ENCODE measurements at regions not wholly inside any gene's neighbourhood (a gene's known extent, or its start where the extent isn't known, plus 50 kb on each side); places are given as distances from the start of the nearest gene placed in this dataset.

- no peak for DNase-seq (ENCODE audit: extremely low spot score)
- ChIA-PET POLR2A (no interaction called here), CTCF (interaction anchor here (0.6 to 1.2 kb wide), 2 partner anchors 15 to 106 kb away, joined by 3 to 5 read pairs; no protein-coding TSS in a partner anchor)
- TF ChIP-seq ARNT (IDR thresholded peaks at IDR 0.05) (no peak), SUZ12 (IDR thresholded peaks at IDR 0.05) (no peak), PKNOX1 (IDR thresholded peaks at IDR 0.05) (no peak), FOXM1 (IDR thresholded peaks at IDR 0.05; ENCODE audit: borderline replicate concordance) (no peak), LEF1 (IDR thresholded peaks at IDR 0.05; ENCODE audit: borderline replicate concordance) (no peak), ELF4 (IDR thresholded peaks at IDR 0.05) (no peak), TARDBP (IDR thresholded peaks at IDR 0.05) (no peak)
Observed at GRCh38 chr10:121294630-121295029, 303.6 kb downstream of the FGFR2 start.

- POLR2A ChIA-PET: no interaction called here
- no peak for TF ChIP-seq SUZ12 (IDR thresholded peaks at IDR 0.05)
- TF ChIP-seq SP1 (IDR thresholded peaks at IDR 0.05): no peak
- no peak for TF ChIP-seq L3MBTL2 (conservative IDR thresholded peaks at IDR 0.05)
- no peak for TF ChIP-seq CTBP1 (IDR thresholded peaks at IDR 0.05; ENCODE audit: borderline replicate concordance)
- no peak for TF ChIP-seq ARNT (IDR thresholded peaks at IDR 0.05)
- TF ChIP-seq BHLHE40 (IDR thresholded peaks at IDR 0.05; ENCODE audit: borderline replicate concordance): no peak
- TF ChIP-seq LEF1 (IDR thresholded peaks at IDR 0.05; ENCODE audit: borderline replicate concordance): no peak
- TF ChIP-seq TARDBP (IDR thresholded peaks at IDR 0.05): no peak
- no peak for TF ChIP-seq FOXK2 (IDR thresholded peaks at IDR 0.05)
- TF ChIP-seq PKNOX1 (IDR thresholded peaks at IDR 0.05): no peak
- no peak for TF ChIP-seq HDGF (IDR thresholded peaks at IDR 0.05; ENCODE audit: borderline replicate concordance)
- CTCF ChIA-PET: interaction anchor here (0.7 kb wide), 1 partner anchor 15 kb away, joined by 3 read pairs; no protein-coding TSS in a partner anchor
- DNase-seq (ENCODE audit: extremely low spot score): no peak
Observed at GRCh38 chr10:121296378-121296777, 301.9 kb downstream of the FGFR2 start.

- ChIA-PET POLR2A (no interaction called here), CTCF (interaction anchor here (0.7 kb wide), 1 partner anchor 14 kb away, joined by 3 read pairs; no protein-coding TSS in a partner anchor)
- TF ChIP-seq ELF4 (IDR thresholded peaks at IDR 0.05) (no peak), TARDBP (IDR thresholded peaks at IDR 0.05) (no peak), PKNOX1 (IDR thresholded peaks at IDR 0.05) (peak; percentile 54; the same call in 1 of the 2 replicates)
- no peak for DNase-seq (ENCODE audit: extremely low spot score)
Observed at GRCh38 chr10:121296881-121297585, 301.2 kb downstream of the FGFR2 start.

- TF ChIP-seq ZNF384 (IDR thresholded peaks at IDR 0.05) (no peak), FOXA1 (IDR thresholded peaks at IDR 0.05) (no peak), ARNT (IDR thresholded peaks at IDR 0.05) (no peak), NFRKB (IDR thresholded peaks at IDR 0.05) (no peak), SUZ12 (IDR thresholded peaks at IDR 0.05) (no peak), HDGF (IDR thresholded peaks at IDR 0.05; ENCODE audit: borderline replicate concordance) (no peak), SP1 (IDR thresholded peaks at IDR 0.05) (no peak), ELF4 (IDR thresholded peaks at IDR 0.05) (no peak), TARDBP (IDR thresholded peaks at IDR 0.05) (no peak), BHLHE40 (IDR thresholded peaks at IDR 0.05; ENCODE audit: borderline replicate concordance) (no peak), LEF1 (IDR thresholded peaks at IDR 0.05; ENCODE audit: borderline replicate concordance) (no peak), FOXK2 (IDR thresholded peaks at IDR 0.05) (no peak), L3MBTL2 (conservative IDR thresholded peaks at IDR 0.05) (no peak), PKNOX1 (IDR thresholded peaks at IDR 0.05) (no peak)
- no peak for DNase-seq (ENCODE audit: extremely low spot score)
- POLR2A ChIA-PET: interaction anchor here (0.6 kb wide), 1 partner anchor 11 kb away, joined by 3 read pairs; no protein-coding TSS in a partner anchor
- CTCF ChIA-PET: no interaction called here
Observed at GRCh38 chr10:121300723-121301122, 297.5 kb downstream of the FGFR2 start.

- DNase-seq (ENCODE audit: extremely low spot score): no peak
- ChIA-PET POLR2A (no interaction called here), CTCF (no interaction called here)
- TF ChIP-seq PKNOX1 (IDR thresholded peaks at IDR 0.05): no peak
- TF ChIP-seq ELF4 (IDR thresholded peaks at IDR 0.05): no peak
- no peak for TF ChIP-seq FOXK2 (IDR thresholded peaks at IDR 0.05)
- TF ChIP-seq BHLHE40 (IDR thresholded peaks at IDR 0.05; ENCODE audit: borderline replicate concordance): no peak
- no peak for TF ChIP-seq ZNF384 (IDR thresholded peaks at IDR 0.05)
- TF ChIP-seq FOXM1 (IDR thresholded peaks at IDR 0.05; ENCODE audit: borderline replicate concordance): no peak
- TF ChIP-seq SUZ12 (IDR thresholded peaks at IDR 0.05): no peak
Observed at GRCh38 chr10:121302541-121303180, 295.6 kb downstream of the FGFR2 start.

Data from HEK293T (cell line).